SU-DHL-6 (cell line): ENCODE measurements at regions not wholly inside any gene's neighbourhood (a gene's known extent, or its start where the extent isn't known, plus 50 kb on each side); places are given as distances from the start of the nearest gene placed in this dataset.

ENCODE experiments used
- H2AFZ ChIP-seq: fragments of 200-600 bp; sonication (generic); 2 replicates; pipeline ENCODE4 v1.6.1; 2014; ENCODE audit warnings: low read depth, mild to moderate bottlenecking, moderate library complexity, mixed read lengths, antibody characterized with exemption, low read length; ENCODE audit not compliant: severe bottlenecking
- H3F3A ChIP-seq: fragments of 200-600 bp; shearing (Covaris generic); 2 replicates; pipeline ENCODE4 v1.6.0; 2016; ENCODE audit warnings: antibody characterized with exemption, mild to moderate bottlenecking; ENCODE audit not compliant: insufficient read depth
- H3K27ac ChIP-seq: fragments of 200-600 bp; sonication (generic); 2 replicates; pipeline ENCODE4 v1.5.1; 2016; ENCODE audit warnings: low read depth, mild to moderate bottlenecking, low read length, moderate library complexity, mixed read lengths
- H3K27me3 ChIP-seq: fragments of 200-600 bp; sonication (generic), shearing (Covaris generic); 2 replicates; pipeline ENCODE4 v1.6.0; 2014; ENCODE audit warnings: mild to moderate bottlenecking, low read length
- H3K36me3 ChIP-seq: fragments of 200-600 bp; sonication (generic); 2 replicates; pipeline ENCODE4 v1.6.1; 2014; ENCODE audit warnings: mild to moderate bottlenecking, low read length, mixed read lengths
- H3K4me2 ChIP-seq: fragments of 300-600, 200-600 bp; shearing (Covaris generic), sonication (generic); 2 replicates; pipeline ENCODE4 v1.6.0; 2014; ENCODE audit warnings: low read length, low read depth, mild to moderate bottlenecking; ENCODE audit not compliant: poor library complexity, severe bottlenecking
- H3K4me3 ChIP-seq: fragments of 200-600 bp; sonication (generic); 2 replicates; pipeline ENCODE4 v1.5.1; 2014; ENCODE audit warnings: antibody characterized with exemption, low read length, mild to moderate bottlenecking, mixed read lengths; ENCODE audit not compliant: insufficient read depth, poor library complexity, severe bottlenecking
- H3K79me2 ChIP-seq: fragments of 200-600 bp; sonication (generic); 2 replicates; pipeline ENCODE4 v1.6.1; 2014; ENCODE audit warnings: mild to moderate bottlenecking, low read length, moderate library complexity; ENCODE audit not compliant: insufficient read depth
- H3K9ac ChIP-seq: fragments of 200-600 bp; sonication (generic); 2 replicates; pipeline ENCODE4 v1.7.0; 2014; ENCODE audit warnings: mild to moderate bottlenecking, low read length
- H3K9me2 ChIP-seq: fragments of 200-600 bp; sonication (generic); replicated peaks from 2 replicates; pipeline ENCODE4 v1.6.1; 2014; ENCODE audit warnings: low read length; ENCODE audit not compliant: insufficient read depth
- H3K9me3 ChIP-seq: fragments of 200-600 bp; sonication (generic); 2 replicates; pipeline ENCODE4 v1.6.1; 2014; ENCODE audit warnings: low read length, mixed read lengths; ENCODE audit not compliant: insufficient read depth
- H4K20me1 ChIP-seq: fragments of 200-600 bp; sonication (generic); 2 replicates; pipeline ENCODE4 v1.6.1; 2014; ENCODE audit warnings: low read depth, mild to moderate bottlenecking, antibody characterized with exemption, low read length, moderate library complexity, mixed read lengths
- CTCF ChIP-seq: fragments of 200-600 bp; sonication (generic); IDR thresholded peaks from one replicate; pipeline ENCODE4 v1.5.1; 2017; ENCODE audit warnings: antibody characterized with exemption, mild to moderate bottlenecking, low read length, moderate library complexity; ENCODE audit not compliant: insufficient read depth, poor library complexity, severe bottlenecking
- EZH2phosphoT487 ChIP-seq: fragments of 200-600 bp; sonication (generic), shearing (Covaris generic); conservative IDR thresholded peaks from 2 replicates; pipeline ENCODE4 v1.6.1; 2018; ENCODE audit warnings: mild to moderate bottlenecking, antibody characterized with exemption, low read length, moderate library complexity, mixed read lengths

GRCh38 chr2:122670897-122671296 lies 915.4 kb downstream of the TSN start:
- no peaks in the 10 kb centered on the region for H3F3A ChIP-seq
- TF ChIP-seq EZH2phosphoT487 (no peak), CTCF (no peak)
- H2AFZ ChIP-seq = no peak overlapping the region
- no peaks in the 10 kb centered on the region for H3K9me3 ChIP-seq
- H3K27ac ChIP-seq = no peak overlapping the region
- H3K9ac ChIP-seq = no peak overlapping the region
- H3K4me2 ChIP-seq = no peak overlapping the region
- no peaks in the 10 kb centered on the region for H3K36me3 ChIP-seq
- no peaks in the 10 kb centered on the region for H3K79me2 ChIP-seq
- H3K4me3 ChIP-seq = no peak overlapping the region
- H3K27me3 ChIP-seq = no peaks in the 10 kb centered on the region
- H3K9me2 ChIP-seq = 0 out of 2 replicates have a peak, but pooled peaks cover 5% of the 10 kb centered on the region
- H4K20me1 ChIP-seq = no peaks in the 10 kb centered on the region

- no peak overlapping the region for H3K4me3 ChIP-seq
- no peak overlapping the region for H3K9ac ChIP-seq
- no peaks in the 10 kb centered on the region for H3K9me2 ChIP-seq
- H3K27me3 ChIP-seq = no peaks in the 10 kb centered on the region
- H2AFZ ChIP-seq = no peak overlapping the region
- H4K20me1 ChIP-seq = no peaks in the 10 kb centered on the region
- H3K9me3 ChIP-seq = no peaks in the 10 kb centered on the region
- H3F3A ChIP-seq = no peaks in the 10 kb centered on the region
- H3K79me2 ChIP-seq = no peaks in the 10 kb centered on the region
- H3K4me2 ChIP-seq = no peak overlapping the region
- H3K36me3 ChIP-seq = no peaks in the 10 kb centered on the region
- H3K27ac ChIP-seq = no peak overlapping the region
- TF ChIP-seq CTCF (no peak), EZH2phosphoT487 (no peak)
These were observed 925.2 kb downstream of the TSN start for GRCh38 chr2:122680662-122681061.

GRCh38 chr2:122681626-122682025 lies 926.2 kb downstream of the TSN start:
- Histone ChIP-seq H3K9me3 (no peaks in the 10 kb centered on the region), H3K9me2 (no peaks in the 10 kb centered on the region), H3K36me3 (no peaks in the 10 kb centered on the region), H3F3A (no peaks in the 10 kb centered on the region), H2AFZ (no peak overlapping the region), H3K4me3 (no peak overlapping the region), H4K20me1 (no peaks in the 10 kb centered on the region), H3K27ac (no peak overlapping the region), H3K4me2 (no peak overlapping the region), H3K79me2 (no peaks in the 10 kb centered on the region), H3K9ac (no peak overlapping the region), H3K27me3 (no peaks in the 10 kb centered on the region)
- no peak for TF ChIP-seq EZH2phosphoT487
- TF ChIP-seq CTCF = no peak

GRCh38 chr2:122682356-122682755 lies 926.9 kb downstream of the TSN start:
- TF ChIP-seq CTCF = no peak
- TF ChIP-seq EZH2phosphoT487 = no peak
- no peaks in the 10 kb centered on the region for H3K27me3 ChIP-seq
- H3K4me2 ChIP-seq = no peak overlapping the region
- no peak overlapping the region for H3K4me3 ChIP-seq
- no peaks in the 10 kb centered on the region for H3K9me2 ChIP-seq
- no peak overlapping the region for H2AFZ ChIP-seq
- no peaks in the 10 kb centered on the region for H3K79me2 ChIP-seq
- no peak overlapping the region for H3K9ac ChIP-seq
- no peaks in the 10 kb centered on the region for H4K20me1 ChIP-seq
- no peaks in the 10 kb centered on the region for H3K36me3 ChIP-seq
- H3K9me3 ChIP-seq = no peaks in the 10 kb centered on the region
- H3F3A ChIP-seq = no peaks in the 10 kb centered on the region
- no peak overlapping the region for H3K27ac ChIP-seq
